GM12865 (cell line): ENCODE measurements at regions not wholly inside any gene's neighbourhood (a gene's known extent, or its start where the extent isn't known, plus 50 kb on each side); places are given as distances from the start of the nearest gene placed in this dataset.
"Not testable (repeated sequence)": the region's sequence is repeated elsewhere in the genome, so short reads cannot be mapped to it uniquely, and the experiment has no call there.

Experiments used
- DNase-seq: peaks from one replicate; pipeline ENCODE4 v3.0.0; 2010; ENCODE audit warnings: low read depth
- H3K4me3 ChIP-seq: 2 replicates; pipeline ENCODE4 v1.5.1; 2011; ENCODE audit warnings: mild to moderate bottlenecking, low read depth, low read length, control low read depth
- CTCF ChIP-seq: IDR thresholded peaks from 2 replicates; pipeline ENCODE4 v1.5.1; 2011; ENCODE audit warnings: low read length, control low read depth, low read depth, inconsistent platforms; ENCODE audit not compliant: insufficient read depth; ENCODE audit errors: missing control alignments

- no peak for DNase-seq
- TF ChIP-seq CTCF, result no peak
- no peak overlapping the region for H3K4me3 ChIP-seq
These were observed 122.0 kb upstream of the CARMIL1 start for GRCh38 chr6:25157183-25157582.

- TF ChIP-seq CTCF, result no peak
- no peak overlapping the region for H3K4me3 ChIP-seq
- DNase-seq, result no peak
These were observed 121.3 kb upstream of the CARMIL1 start for GRCh38 chr6:25157842-25158241.

GRCh38 chr6:25160134-25160533 is 119.0 kb upstream of the CARMIL1 start:
- not testable (repeated sequence) for H3K4me3 ChIP-seq, DNase-seq

GRCh38 chr6:25165177-25165576 is 114.0 kb upstream of the CARMIL1 start:
- TF ChIP-seq CTCF, result no peak
- H3K4me3 ChIP-seq, result no peak overlapping the region
- no peak for DNase-seq

GRCh38 chr6:25165800-25166199 is 113.4 kb upstream of the CARMIL1 start:
- H3K4me3 ChIP-seq, result no peak overlapping the region
- DNase-seq, result no peak
- TF ChIP-seq CTCF, result no peak

GRCh38 chr6:25166955-25167748 is 112.0 kb upstream of the CARMIL1 start:
- no peak overlapping the region for H3K4me3 ChIP-seq
- DNase-seq, result no peak
- no peak for TF ChIP-seq CTCF

GRCh38 chr6:25167961-25168360 is 111.2 kb upstream of the CARMIL1 start:
- no peak for DNase-seq
- TF ChIP-seq CTCF, result no peak
- no peak overlapping the region for H3K4me3 ChIP-seq
